ENCODE measurements at regions not wholly inside any gene's neighbourhood (a gene's known extent, or its start where the extent isn't known, plus 50 kb on each side); places are given as distances from the start of the nearest gene placed in this dataset.
"Not testable (repeated sequence)": the region's sequence is repeated elsewhere in the genome, so short reads cannot be mapped to it uniquely, and the experiment has no call there.

GRCh38 chr2:224215611-224216010 is 176.5 kb upstream of the SERPINE2 start:
- not testable (repeated sequence) for TF ChIP-seq POLR2AphosphoS5 (IDR thresholded peaks at IDR 0.05; ENCODE audit: low read depth, low read length); POLR2A (IDR thresholded peaks at IDR 0.05; ENCODE audit: low read depth, low read length); PAX5 (IDR thresholded peaks at IDR 0.05; ENCODE audit: insufficient read depth, low read length, severe bottlenecking)
